ENCODE measurements at regions not wholly inside any gene's neighbourhood (a gene's known extent, or its start where the extent isn't known, plus 50 kb on each side); places are given as distances from the start of the nearest gene placed in this dataset.
"Not testable (repeated sequence)": the region's sequence is repeated elsewhere in the genome, so short reads cannot be mapped to it uniquely, and the experiment has no call there.

DNA sequence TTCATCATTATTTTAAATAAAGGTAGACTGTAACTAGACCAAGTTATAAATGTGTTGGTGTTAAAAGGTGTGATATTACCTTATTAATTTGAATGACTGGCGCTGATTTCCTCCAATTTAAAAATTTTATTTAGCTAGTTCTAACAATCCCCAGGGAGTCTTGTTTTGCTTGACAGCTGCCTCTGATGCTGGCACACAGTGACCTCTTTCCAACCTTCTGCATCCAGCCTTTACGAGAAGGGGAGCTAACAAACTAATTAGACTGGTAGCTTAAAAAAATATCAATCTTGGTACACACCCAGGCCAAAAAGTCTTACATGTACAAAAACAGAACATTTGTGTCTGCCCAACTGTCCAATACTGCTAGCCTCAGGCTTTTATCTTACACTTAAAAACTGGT, 51.8 kb upstream of the ENPEP start:
- no peak for DNase-seq (ENCODE audit: low read depth)
- TF ChIP-seq, protein P1, sequence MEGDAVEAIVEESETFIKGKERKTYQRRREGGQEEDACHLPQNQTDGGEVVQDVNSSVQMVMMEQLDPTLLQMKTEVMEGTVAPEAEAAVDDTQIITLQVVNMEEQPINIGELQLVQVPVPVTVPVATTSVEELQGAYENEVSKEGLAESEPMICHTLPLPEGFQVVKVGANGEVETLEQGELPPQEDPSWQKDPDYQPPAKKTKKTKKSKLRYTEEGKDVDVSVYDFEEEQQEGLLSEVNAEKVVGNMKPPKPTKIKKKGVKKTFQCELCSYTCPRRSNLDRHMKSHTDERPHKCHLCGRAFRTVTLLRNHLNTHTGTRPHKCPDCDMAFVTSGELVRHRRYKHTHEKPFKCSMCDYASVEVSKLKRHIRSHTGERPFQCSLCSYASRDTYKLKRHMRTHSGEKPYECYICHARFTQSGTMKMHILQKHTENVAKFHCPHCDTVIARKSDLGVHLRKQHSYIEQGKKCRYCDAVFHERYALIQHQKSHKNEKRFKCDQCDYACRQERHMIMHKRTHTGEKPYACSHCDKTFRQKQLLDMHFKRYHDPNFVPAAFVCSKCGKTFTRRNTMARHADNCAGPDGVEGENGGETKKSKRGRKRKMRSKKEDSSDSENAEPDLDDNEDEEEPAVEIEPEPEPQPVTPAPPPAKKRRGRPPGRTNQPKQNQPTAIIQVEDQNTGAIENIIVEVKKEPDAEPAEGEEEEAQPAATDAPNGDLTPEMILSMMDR (IDR thresholded peaks at IDR 0.05; ENCODE audit: insufficient read depth, low read depth, low read length, missing control alignments), result no peak
- no peak overlapping the region for H3K4me3 ChIP-seq (ENCODE audit: low read length)

DNA sequence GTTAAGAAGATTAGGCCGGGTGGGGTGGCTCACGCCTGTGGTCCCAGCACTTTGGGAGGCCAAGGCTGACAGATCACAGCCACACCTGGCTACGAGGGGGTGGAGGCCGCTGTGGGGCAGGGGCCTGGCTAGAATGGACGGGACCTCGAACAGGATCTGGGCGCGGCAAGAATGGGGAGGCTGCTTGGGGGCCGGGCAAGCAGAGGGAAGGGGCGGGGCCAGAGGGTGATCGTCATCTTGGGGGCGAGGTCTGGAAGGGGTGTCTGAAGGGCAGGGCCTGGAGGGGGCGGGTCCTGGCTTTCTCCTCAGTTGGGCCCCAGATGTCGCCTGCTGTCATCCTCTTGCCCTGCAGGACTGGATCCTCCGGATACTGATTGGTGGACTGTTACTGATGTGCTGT, 57.3 kb upstream of the ENPEP start:
- no peak for DNase-seq (ENCODE audit: low read depth)
- no peak overlapping the region for H3K4me3 ChIP-seq (ENCODE audit: low read length)
- TF ChIP-seq, protein P1 (IDR thresholded peaks at IDR 0.05; ENCODE audit: insufficient read depth, low read depth, low read length, missing control alignments), result no peak

DNA sequence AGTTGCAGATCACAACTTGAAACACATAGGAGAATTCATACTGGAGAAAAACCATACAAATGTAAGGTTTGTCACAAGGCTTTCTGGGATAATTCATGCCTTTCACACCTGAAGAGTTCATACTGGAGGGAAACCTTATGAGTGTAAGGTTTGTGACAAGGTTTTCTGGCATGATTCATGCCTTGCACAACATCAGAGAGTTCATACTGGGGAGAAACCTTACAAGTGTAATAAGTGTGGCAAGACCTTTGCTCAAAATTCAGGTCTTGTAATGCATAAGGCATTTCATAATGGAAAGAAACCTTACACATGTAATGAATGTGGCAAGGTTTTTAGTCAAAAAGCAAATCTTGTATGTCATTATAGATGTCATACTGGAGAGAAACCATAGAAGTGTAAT, 58.8 kb upstream of the ENPEP start:
- TF ChIP-seq, protein P1 (IDR thresholded peaks at IDR 0.05; ENCODE audit: insufficient read depth, low read depth, low read length, missing control alignments), result no peak
- H3K4me3 ChIP-seq (ENCODE audit: low read length), result no peak overlapping the region
- DNase-seq (ENCODE audit: low read depth), result peak; percentile 32

DNA sequence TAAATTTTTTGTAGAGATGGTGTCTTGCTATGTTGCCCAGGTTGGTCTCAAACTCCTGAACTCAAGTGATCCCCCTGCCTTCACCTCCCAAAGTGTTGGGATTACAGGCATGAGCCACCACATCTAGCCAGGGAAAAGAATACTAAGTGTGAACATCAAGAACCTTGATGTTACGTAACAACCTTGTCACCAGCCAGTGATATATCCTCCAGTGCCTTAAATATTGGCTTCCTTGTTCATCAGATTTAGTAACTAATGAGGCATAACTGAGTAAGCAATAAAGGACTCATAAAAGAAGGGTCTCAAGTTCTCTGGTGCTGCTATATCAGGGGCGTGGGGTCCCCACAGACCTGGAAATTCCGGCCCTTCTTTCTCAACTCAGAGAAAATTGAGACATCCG, 60.5 kb upstream of the ENPEP start:
- TF ChIP-seq, protein P1 (IDR thresholded peaks at IDR 0.05; ENCODE audit: insufficient read depth, low read depth, low read length, missing control alignments), result no peak
- no peak overlapping the region for H3K4me3 ChIP-seq (ENCODE audit: low read length)
- DNase-seq (ENCODE audit: low read depth), result no peak

DNA sequence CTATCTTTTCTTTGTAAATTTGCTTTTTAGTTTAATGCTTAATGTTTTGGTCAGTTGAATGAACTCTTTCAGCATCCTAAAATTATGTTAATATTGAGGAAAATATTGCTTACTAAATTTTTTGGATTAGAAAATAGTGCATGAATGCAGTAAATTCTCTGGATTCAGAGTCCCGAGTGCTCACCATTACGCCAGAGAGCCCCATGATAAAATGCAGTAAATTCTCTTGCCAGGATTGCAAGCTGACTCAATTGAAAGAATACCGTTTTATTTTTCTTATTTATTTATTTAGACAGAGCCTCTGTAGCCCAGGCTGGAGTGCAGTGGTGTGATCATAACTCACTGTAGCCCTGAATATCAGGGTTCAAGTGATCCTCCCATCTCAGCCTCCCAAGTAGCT, 60.9 kb upstream of the ENPEP start:
- no peak overlapping the region for H3K4me3 ChIP-seq (ENCODE audit: low read length)
- TF ChIP-seq, protein P1 (IDR thresholded peaks at IDR 0.05; ENCODE audit: insufficient read depth, low read depth, low read length, missing control alignments), result no peak
- no peak for DNase-seq (ENCODE audit: low read depth)

DNA sequence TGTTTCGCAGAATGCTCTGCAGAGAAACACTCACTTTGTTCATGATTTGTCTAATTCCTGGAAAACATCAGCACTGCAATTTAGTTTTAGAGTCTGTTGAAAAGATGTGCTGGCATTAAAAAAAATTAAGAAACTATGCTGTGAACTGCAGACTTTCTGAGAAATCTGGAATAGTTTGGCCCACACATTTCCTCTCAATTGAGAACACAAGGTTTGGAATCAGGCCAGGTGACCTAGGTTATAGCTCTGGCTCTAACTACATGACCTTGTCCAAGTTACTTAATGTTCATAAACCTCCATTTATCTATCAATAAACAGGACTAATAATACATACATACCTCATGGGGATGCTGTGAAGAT, 61.4 kb upstream of the ENPEP start:
- DNase-seq (ENCODE audit: low read depth), result no peak
- H3K4me3 ChIP-seq (ENCODE audit: low read length), result no peak overlapping the region
- TF ChIP-seq, protein P1 (IDR thresholded peaks at IDR 0.05; ENCODE audit: insufficient read depth, low read depth, low read length, missing control alignments), result no peak

DNA sequence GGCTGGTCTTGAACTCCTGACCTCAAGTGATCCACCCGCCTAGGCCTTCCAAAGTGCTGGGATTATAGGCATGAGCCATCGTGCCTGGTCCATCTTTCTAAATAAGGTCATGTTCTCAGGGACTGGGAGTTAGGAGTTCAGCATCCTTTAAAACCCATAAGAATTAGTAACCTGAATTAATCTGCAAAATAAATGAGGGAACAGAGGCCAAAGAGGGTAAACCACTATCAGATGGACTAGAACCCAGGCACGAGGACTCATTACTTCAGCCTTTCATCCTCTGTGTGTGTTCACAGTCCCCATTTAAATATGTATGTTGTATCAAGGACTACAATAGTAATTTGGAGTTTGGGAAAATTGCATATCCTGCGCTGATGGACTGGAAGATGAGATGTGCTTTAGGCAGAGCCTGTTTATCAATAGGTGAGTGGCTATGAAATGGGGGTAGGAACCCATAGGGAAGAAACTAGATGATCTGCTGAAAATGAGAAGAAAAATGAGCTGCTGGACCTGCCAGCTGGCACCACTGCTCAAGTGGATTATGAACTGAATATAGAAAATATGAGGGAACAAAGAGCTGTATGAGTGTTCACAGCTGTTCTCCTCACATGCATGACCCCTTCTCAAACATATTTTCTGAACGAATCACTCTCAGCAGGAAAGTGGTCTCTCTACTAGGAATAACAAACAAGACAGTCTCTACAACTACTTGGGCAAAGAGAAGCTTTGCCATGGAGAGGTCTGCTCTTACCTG, 62.0 kb upstream of the ENPEP start:
- not testable (repeated sequence) for DNase-seq (ENCODE audit: low read depth); H3K4me3 ChIP-seq (ENCODE audit: low read length)
